HCT116 (cell line): ENCODE measurements at regions not wholly inside any gene's neighbourhood (a gene's known extent, or its start where the extent isn't known, plus 50 kb on each side); places are given as distances from the start of the nearest gene placed in this dataset.

Experiments
- ATAC-seq: fragments of 200-7000 bp; cut with Tn5 transposase; 2 replicates; pipeline ENCODE4 v1.9.1; 2020; ENCODE audit warnings: mild to moderate bottlenecking, moderate library complexity
- BruUV-seq: library from RNA; stranded (reverse); fragments of 400-500 nt; replicated peaks from 2 replicates; lab custom pipeline; 2021; lab: Mats Ljungman, UMichigan
- CTCF ChIA-PET: fragments of 300-600 bp; sonication (Branson Sonifier 250); formaldehyde crosslinking; loops from one replicate; lab custom pipeline; 2021; ENCODE audit warnings: antibody characterized with exemption; lab: Charles Lee
- POLR2A ChIA-PET: fragments of 300-600, 350-600 bp; sonication (Branson Sonifier 250); formaldehyde crosslinking; loops from one replicate; lab custom pipeline; 2021; ENCODE audit warnings: antibody characterized with exemption; lab: Charles Lee
- RAD21 ChIA-PET, 2 experiments: fragments of 300-600 bp; sonication (Branson Sonifier 250); formaldehyde crosslinking; loops; one replicate each; lab custom pipeline; 2023; ENCODE audit warnings: low total read pairs in 2 of 2; ENCODE audit not compliant: uncharacterized antibody in 2 of 2, unreplicated experiment in 2 of 2, low non-redundant PET in 1 of 2; lab: Charles Lee
- DNase-seq: peaks from one replicate; pipeline ENCODE4 v3.0.0-alpha.2; 2010; ENCODE audit warnings: low read depth, low spot score
- H2AFZ ChIP-seq: fragments of 200-600 bp; shearing (Covaris generic), sonication (generic); 2 replicates; pipeline ENCODE4 v1.6.1; 2017; ENCODE audit warnings: low read depth, mixed run types, mixed read lengths, antibody characterized with exemption, low read length; ENCODE audit not compliant: poor library complexity, severe bottlenecking
- H3K27ac ChIP-seq: 2 replicates; pipeline ENCODE4 v1.5.1; 2012; ENCODE audit warnings: low read depth, low read length
- H3K27me3 ChIP-seq: fragments of 200-600 bp; sonication (generic); 2 replicates; pipeline ENCODE4 v1.6.1; 2016; ENCODE audit warnings: mixed run types, low read length, mixed read lengths; ENCODE audit not compliant: insufficient read depth
- H3K36me3 ChIP-seq, 2 experiments: fragments of 200-500 bp in 1 of 2; fragments of 200-600 bp in 1 of 2; sonication (Bioruptor generic) in 1 of 2; sonication (generic) in 1 of 2; 2 replicates each; pipeline versions ENCODE4 v1.5.1 to v1.6.1; 2014 to 2016; ENCODE audit warnings: low read length in 2 of 2, inconsistent platforms in 1 of 2, mixed read lengths in 1 of 2, mixed run types in 1 of 2; ENCODE audit not compliant: insufficient read depth in 2 of 2, control insufficient read depth in 1 of 2
- H3K4me1 ChIP-seq, 2 experiments: fragments of 200-600 bp in 1 of 2; sonication (generic) in 1 of 2; 2 replicates each; pipeline versions ENCODE4 v1.5.1 to v1.6.1; 2012 to 2017; ENCODE audit warnings: low read length in 2 of 2, inconsistent platforms in 1 of 2, mild to moderate bottlenecking in 1 of 2, mixed read lengths in 1 of 2, mixed run types in 1 of 2, moderate library complexity in 1 of 2; ENCODE audit not compliant: insufficient read depth in 2 of 2, control insufficient read depth in 1 of 2
- H3K4me2 ChIP-seq: fragments of 200-600 bp; sonication (generic); 2 replicates; pipeline ENCODE4 v1.6.1; 2017; ENCODE audit warnings: mixed run types, low read length, mixed read lengths
- H3K4me3 ChIP-seq, 2 experiments: fragments of 200-600 bp in 1 of 2; sonication (generic) in 1 of 2; replicated peaks in 1 of 2; 2 replicates each; pipeline ENCODE4 v1.5.1; 2011 to 2016; ENCODE audit warnings: low read length in 2 of 2, control low read depth in 1 of 2, low read depth in 1 of 2, mild to moderate bottlenecking in 1 of 2, mixed read lengths in 1 of 2, mixed run types in 1 of 2
- H3K79me2 ChIP-seq: fragments of 200-600 bp; sonication (generic); 2 replicates; pipeline ENCODE4 v1.6.1; 2017; ENCODE audit warnings: mild to moderate bottlenecking, mixed run types, low read length, moderate library complexity, mixed read lengths; ENCODE audit not compliant: insufficient read depth
- H3K9ac ChIP-seq: fragments of 200-600 bp; sonication (generic); 2 replicates; pipeline ENCODE4 v1.6.1; 2016; ENCODE audit warnings: low read length, mixed read lengths
- H3K9me2 ChIP-seq: fragments of 200-600 bp; sonication (generic), shearing (Covaris generic); 2 replicates; pipeline ENCODE4 v1.6.1; 2017; ENCODE audit warnings: mixed run types, mild to moderate bottlenecking, moderate library complexity; ENCODE audit not compliant: insufficient read depth
- H3K9me3 ChIP-seq, 2 experiments: fragments of 200-500 bp in 1 of 2; fragments of 200-600 bp in 1 of 2; sonication (Bioruptor generic) in 1 of 2; sonication (generic) in 1 of 2; 2 replicates each; pipeline ENCODE4 v1.6.1; 2014 to 2017; ENCODE audit warnings: low read length in 2 of 2, mixed read lengths in 2 of 2, inconsistent platforms in 1 of 2, low read depth in 1 of 2, mild to moderate bottlenecking in 1 of 2, mixed run types in 1 of 2, moderate library complexity in 1 of 2; ENCODE audit not compliant: control insufficient read depth in 1 of 2, insufficient read depth in 1 of 2
- H4K20me1 ChIP-seq: fragments of 200-600 bp; sonication (generic), shearing (Covaris generic); 2 replicates; pipeline ENCODE4 v1.6.1; 2017; ENCODE audit warnings: mixed run types, mild to moderate bottlenecking, moderate library complexity; ENCODE audit not compliant: insufficient read depth
- EGR1 ChIP-seq: IDR thresholded peaks from 2 replicates; pipeline ENCODE4 v1.6.1; 2012; ENCODE audit warnings: low read depth
- ELF1 ChIP-seq: IDR thresholded peaks from 2 replicates; pipeline ENCODE4 v1.6.1; 2012; ENCODE audit warnings: low read depth, borderline replicate concordance
- EZH2phosphoT487 ChIP-seq: fragments of 200-600 bp; IDR thresholded peaks from 2 replicates; pipeline ENCODE4 v1.6.1; 2018; ENCODE audit warnings: antibody characterized with exemption, borderline replicate concordance
- JUND ChIP-seq: IDR thresholded peaks from 2 replicates; pipeline ENCODE4 v1.6.1; 2012
- POLR2AphosphoS5 ChIP-seq: IDR thresholded peaks from 2 replicates; pipeline ENCODE4 v1.6.1; 2011; ENCODE audit warnings: mild to moderate bottlenecking, low read depth, low read length, moderate library complexity
- RAD21 ChIP-seq: IDR thresholded peaks from 2 replicates; pipeline ENCODE4 v1.6.1; 2012; ENCODE audit warnings: low read depth, mild to moderate bottlenecking
- SIN3A ChIP-seq: IDR thresholded peaks from 2 replicates; pipeline ENCODE4 v1.6.1; 2012; ENCODE audit warnings: low read depth
- TCF7L2 ChIP-seq: IDR thresholded peaks from 2 replicates; pipeline ENCODE4 v1.7.0; 2011; ENCODE audit warnings: borderline replicate concordance, inconsistent platforms; ENCODE audit not compliant: insufficient read depth, insufficient read length; ENCODE audit errors: extremely low read depth
- ZFX ChIP-seq: fragments of 450-650 bp; IDR thresholded peaks from 2 replicates; pipeline ENCODE4 v1.6.1; 2017
- intact Hi-C: fragments of 100-400 bp; cut with micrococcal nuclease; formaldehyde crosslinking; loops from 2 replicates; pipeline ENCODE4 v1.10.0; 2022
- TF ChIP-seq, protein P1 (sequence below), 3 experiments: fragments of 200-600 bp in 1 of 3; sonication (generic) in 1 of 3; IDR thresholded peaks in 2 of 3; conservative IDR thresholded peaks in 1 of 3; 2 replicates each; pipeline ENCODE4 v1.5.1; 2012 to 2017; ENCODE audit warnings: low read depth in 2 of 3, low read length in 2 of 3, antibody characterized with exemption in 1 of 3, borderline replicate concordance in 1 of 3, control low read depth in 1 of 3, mild to moderate bottlenecking in 1 of 3, mixed read lengths in 1 of 3, mixed run types in 1 of 3, moderate library complexity in 1 of 3; ENCODE audit not compliant: insufficient read depth in 1 of 3
- TF ChIP-seq, protein P2 (sequence below): IDR thresholded peaks from 2 replicates; pipeline ENCODE4 v1.6.1; 2012
- TF ChIP-seq, protein P3 (sequence below): IDR thresholded peaks from 2 replicates; pipeline ENCODE4 v1.6.1; 2012; ENCODE audit warnings: low read depth

DNA sequence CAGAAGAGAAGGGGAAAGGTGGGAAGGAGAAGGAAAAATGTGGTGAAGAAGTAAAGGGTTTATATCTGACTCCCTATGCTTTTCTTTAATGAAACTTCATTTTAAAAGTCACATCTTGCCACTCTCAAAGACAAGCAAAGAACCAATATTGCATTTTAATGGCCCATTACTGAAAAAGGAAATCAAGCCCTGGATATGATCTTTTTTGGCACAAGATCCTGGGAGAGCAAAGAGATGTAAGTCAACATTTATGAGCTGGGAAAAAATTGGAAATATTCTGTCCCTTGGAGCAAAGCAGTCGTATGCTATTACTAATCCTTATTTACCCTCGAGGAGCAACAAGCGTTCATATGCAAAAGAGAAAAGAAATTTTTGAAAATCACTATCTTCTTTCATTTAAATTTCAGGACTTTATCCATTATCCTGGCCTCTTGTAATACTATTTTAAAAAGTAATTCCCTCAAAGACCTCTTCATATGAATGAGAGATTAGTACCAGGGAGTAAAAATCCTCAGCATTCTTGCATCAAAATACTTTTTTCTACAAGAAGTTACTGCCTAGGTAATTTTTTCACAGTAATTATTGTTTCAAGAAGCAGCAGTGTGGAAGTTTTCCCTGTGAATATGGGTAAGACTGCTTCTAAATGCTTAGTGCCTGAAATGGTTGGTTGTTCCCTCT lies 435.3 kb upstream of the PDZRN3 start:
- H3K4me1 ChIP-seq: no peaks in the 10 kb centered on the region
- H3K9ac ChIP-seq: no peak overlapping the region
- peaks cover 15 to 19% of the 10 kb centered on the region in 2 experiments; a peak in 2 of 4 replicates for H3K9me3 ChIP-seq
- ATAC-seq: no peak
- H3K27me3 ChIP-seq: no peaks in the 10 kb centered on the region
- no peak overlapping the region for H3K27ac ChIP-seq
- H3K36me3 ChIP-seq: no peaks in the 10 kb centered on the region
- ChIA-PET CTCF (no interaction called here), RAD21 (no interaction called here), POLR2A (no interaction called here)
- no peak overlapping the region for H3K4me2 ChIP-seq
- no peak for DNase-seq
- intact Hi-C loops: no loop called here
- BruUV-seq: no TSS peak
- no peaks in the 10 kb centered on the region for H3K79me2 ChIP-seq
- H2AFZ ChIP-seq: no peak overlapping the region
- TF ChIP-seq EGR1 (no peak), JUND (no peak), ELF1 (no peak), TCF7L2 (no peak), EZH2phosphoT487 (no peak), ZFX (no peak)
- no peaks in the 10 kb centered on the region for H3K9me2 ChIP-seq
- no peak overlapping the region for H3K4me3 ChIP-seq
- no peaks in the 10 kb centered on the region for H4K20me1 ChIP-seq

DNA sequence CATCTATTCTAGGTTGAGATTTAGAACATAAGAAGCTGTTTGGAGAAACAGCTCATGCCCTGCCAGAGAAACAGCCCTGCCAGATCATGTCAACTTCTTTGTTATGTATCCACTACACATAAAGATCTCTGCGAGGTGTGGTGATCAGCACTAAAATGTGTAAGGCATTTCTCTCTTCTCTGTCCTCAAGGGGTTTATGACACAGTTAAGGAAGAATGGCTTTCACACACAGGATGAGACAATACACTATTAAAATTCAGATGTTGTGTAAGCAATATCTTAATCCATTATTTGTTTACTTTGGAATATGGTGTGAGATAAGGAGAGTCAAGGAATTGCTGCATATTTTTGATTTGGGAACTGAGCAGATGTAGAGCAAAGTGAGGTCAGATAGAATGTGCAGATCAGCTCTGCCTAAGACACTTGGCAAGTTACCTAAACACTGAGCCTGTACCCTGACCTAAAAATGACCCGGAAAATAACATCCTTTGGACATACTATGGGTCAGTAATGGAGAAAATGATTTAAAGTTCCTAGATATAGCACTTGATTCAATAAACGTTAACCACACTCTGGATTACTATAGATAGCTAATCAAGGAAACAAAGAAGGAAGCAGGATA lies 434.7 kb upstream of the PDZRN3 start:
- Histone ChIP-seq H3K4me2 (no peak overlapping the region), H4K20me1 (no peaks in the 10 kb centered on the region), H3K9me3 (peaks cover 19% of the 10 kb centered on the region in 2 experiments; a peak in 2 of 4 replicates), H3K9ac (no peak overlapping the region), H3K27ac (no peak overlapping the region), H3K4me1 (no peaks in the 10 kb centered on the region), H3K4me3 (no peak overlapping the region), H3K27me3 (no peaks in the 10 kb centered on the region), H3K79me2 (no peaks in the 10 kb centered on the region), H3K36me3 (no peaks in the 10 kb centered on the region), H3K9me2 (no peaks in the 10 kb centered on the region), H2AFZ (no peak overlapping the region)
- no peak for ATAC-seq
- ChIA-PET CTCF (no interaction called here), POLR2A (no interaction called here), RAD21 (no interaction called here)
- intact Hi-C loops: no loop called here
- DNase-seq: no peak
- no TSS peak for BruUV-seq
- TF ChIP-seq SIN3A (no peak), POLR2AphosphoS5 (no peak), JUND (no peak), RAD21 (no peak), EZH2phosphoT487 (no peak)
- TF ChIP-seq, protein P1, sequence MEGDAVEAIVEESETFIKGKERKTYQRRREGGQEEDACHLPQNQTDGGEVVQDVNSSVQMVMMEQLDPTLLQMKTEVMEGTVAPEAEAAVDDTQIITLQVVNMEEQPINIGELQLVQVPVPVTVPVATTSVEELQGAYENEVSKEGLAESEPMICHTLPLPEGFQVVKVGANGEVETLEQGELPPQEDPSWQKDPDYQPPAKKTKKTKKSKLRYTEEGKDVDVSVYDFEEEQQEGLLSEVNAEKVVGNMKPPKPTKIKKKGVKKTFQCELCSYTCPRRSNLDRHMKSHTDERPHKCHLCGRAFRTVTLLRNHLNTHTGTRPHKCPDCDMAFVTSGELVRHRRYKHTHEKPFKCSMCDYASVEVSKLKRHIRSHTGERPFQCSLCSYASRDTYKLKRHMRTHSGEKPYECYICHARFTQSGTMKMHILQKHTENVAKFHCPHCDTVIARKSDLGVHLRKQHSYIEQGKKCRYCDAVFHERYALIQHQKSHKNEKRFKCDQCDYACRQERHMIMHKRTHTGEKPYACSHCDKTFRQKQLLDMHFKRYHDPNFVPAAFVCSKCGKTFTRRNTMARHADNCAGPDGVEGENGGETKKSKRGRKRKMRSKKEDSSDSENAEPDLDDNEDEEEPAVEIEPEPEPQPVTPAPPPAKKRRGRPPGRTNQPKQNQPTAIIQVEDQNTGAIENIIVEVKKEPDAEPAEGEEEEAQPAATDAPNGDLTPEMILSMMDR (IDR thresholded peaks at IDR 0.05 in 2 of 3, conservative IDR thresholded peaks at IDR 0.05 in 1 of 3; ENCODE audit: borderline replicate concordance in 1 of 3, insufficient read depth in 1 of 3, low read depth in 2 of 3, low read length in 2 of 3): no peak
- TF ChIP-seq, protein P2, sequence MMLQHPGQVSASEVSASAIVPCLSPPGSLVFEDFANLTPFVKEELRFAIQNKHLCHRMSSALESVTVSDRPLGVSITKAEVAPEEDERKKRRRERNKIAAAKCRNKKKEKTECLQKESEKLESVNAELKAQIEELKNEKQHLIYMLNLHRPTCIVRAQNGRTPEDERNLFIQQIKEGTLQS: no peak
- TF ChIP-seq, protein P3, sequence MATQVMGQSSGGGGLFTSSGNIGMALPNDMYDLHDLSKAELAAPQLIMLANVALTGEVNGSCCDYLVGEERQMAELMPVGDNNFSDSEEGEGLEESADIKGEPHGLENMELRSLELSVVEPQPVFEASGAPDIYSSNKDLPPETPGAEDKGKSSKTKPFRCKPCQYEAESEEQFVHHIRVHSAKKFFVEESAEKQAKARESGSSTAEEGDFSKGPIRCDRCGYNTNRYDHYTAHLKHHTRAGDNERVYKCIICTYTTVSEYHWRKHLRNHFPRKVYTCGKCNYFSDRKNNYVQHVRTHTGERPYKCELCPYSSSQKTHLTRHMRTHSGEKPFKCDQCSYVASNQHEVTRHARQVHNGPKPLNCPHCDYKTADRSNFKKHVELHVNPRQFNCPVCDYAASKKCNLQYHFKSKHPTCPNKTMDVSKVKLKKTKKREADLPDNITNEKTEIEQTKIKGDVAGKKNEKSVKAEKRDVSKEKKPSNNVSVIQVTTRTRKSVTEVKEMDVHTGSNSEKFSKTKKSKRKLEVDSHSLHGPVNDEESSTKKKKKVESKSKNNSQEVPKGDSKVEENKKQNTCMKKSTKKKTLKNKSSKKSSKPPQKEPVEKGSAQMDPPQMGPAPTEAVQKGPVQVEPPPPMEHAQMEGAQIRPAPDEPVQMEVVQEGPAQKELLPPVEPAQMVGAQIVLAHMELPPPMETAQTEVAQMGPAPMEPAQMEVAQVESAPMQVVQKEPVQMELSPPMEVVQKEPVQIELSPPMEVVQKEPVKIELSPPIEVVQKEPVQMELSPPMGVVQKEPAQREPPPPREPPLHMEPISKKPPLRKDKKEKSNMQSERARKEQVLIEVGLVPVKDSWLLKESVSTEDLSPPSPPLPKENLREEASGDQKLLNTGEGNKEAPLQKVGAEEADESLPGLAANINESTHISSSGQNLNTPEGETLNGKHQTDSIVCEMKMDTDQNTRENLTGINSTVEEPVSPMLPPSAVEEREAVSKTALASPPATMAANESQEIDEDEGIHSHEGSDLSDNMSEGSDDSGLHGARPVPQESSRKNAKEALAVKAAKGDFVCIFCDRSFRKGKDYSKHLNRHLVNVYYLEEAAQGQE: no peak
